Type B pancreatic cell (in vitro differentiated cells): ENCODE measurements at regions not wholly inside any gene's neighbourhood (a gene's known extent, or its start where the extent isn't known, plus 50 kb on each side); places are given as distances from the start of the nearest gene placed in this dataset.

Experiments used
- DNase-seq: peaks from one replicate; pipeline ENCODE4 v3.0.0; 2021; ENCODE audit warnings: mixed read lengths; ENCODE audit not compliant: unreplicated experiment; ENCODE audit errors: extremely low spot score
- H3K27ac Mint-ChIP-seq: 2 replicates; pipeline ENCODE4 v1.8.0; 2021; ENCODE audit warnings: mild to moderate bottlenecking, mixed read lengths
- H3K27me3 Mint-ChIP-seq: 2 replicates; pipeline ENCODE4 v1.8.0; 2021; ENCODE audit warnings: mixed read lengths
- H3K36me3 Mint-ChIP-seq: 2 replicates; pipeline ENCODE4 v1.8.0; 2021; ENCODE audit warnings: mixed read lengths
- H3K4me1 Mint-ChIP-seq: one replicate; pipeline ENCODE4 v1.8.0; 2021; ENCODE audit warnings: mixed read lengths; ENCODE audit not compliant: unreplicated experiment
- H3K4me3 Mint-ChIP-seq: 2 replicates; pipeline ENCODE4 v1.8.0; 2021; ENCODE audit warnings: mild to moderate bottlenecking, mixed read lengths
- H3K9me3 Mint-ChIP-seq: 2 replicates; pipeline ENCODE4 v1.8.0; 2021; ENCODE audit warnings: mixed read lengths
- TF ChIP-seq, protein P1 (sequence below): fragments of 200-600 bp; sonication (generic); conservative IDR thresholded peaks from 2 replicates; pipeline ENCODE4 v1.5.0; 2021; ENCODE audit warnings: antibody characterized with exemption, mild to moderate bottlenecking

DNA sequence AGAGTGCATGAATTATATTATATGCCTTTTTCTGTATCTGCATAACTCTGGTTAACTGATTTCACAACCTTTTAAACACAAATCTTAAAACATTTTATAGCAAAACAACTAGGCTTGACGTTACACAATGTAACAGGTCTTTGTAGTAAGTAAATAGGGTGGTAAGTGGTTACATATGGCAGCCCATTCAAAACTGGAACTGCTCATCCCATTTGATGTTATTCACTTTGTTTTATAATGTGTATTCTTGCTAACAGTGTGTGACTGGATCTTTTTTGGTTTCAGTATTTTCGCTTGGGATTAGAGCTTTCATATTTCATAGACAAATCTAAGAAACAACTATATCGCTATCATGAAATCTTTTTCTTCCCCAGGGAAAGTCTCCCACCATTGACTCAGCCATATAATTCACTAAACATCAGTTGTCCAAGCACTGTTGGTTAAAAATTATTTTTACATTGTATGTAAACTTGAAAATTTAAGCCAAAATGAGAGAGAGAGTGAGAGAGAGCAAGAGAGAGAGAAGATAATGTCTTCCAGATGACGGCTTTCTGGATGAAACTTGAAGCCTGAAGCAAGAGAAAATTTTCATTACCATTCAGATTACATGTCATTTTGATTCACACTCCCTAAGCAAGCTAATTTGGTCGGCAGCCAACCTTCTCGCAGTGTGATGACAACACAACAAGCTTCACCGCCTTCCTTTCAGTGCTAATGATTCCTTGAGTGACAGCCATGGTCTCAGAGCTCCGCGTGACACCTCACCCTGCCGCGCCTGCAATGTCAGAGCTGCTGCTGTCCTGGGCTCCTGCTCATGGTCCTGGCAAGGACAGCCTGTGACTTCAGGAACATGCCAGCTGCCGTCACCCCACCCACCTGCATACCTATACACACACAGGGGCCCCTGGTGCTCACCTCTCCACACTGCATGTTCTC, 946.9 kb upstream of the SOX11 start:
- H3K27ac Mint-ChIP-seq = no peak overlapping the region
- DNase-seq = no peak
- H3K4me1 Mint-ChIP-seq = peaks cover 18% of the 10 kb centered on the region
- TF ChIP-seq, protein P1, sequence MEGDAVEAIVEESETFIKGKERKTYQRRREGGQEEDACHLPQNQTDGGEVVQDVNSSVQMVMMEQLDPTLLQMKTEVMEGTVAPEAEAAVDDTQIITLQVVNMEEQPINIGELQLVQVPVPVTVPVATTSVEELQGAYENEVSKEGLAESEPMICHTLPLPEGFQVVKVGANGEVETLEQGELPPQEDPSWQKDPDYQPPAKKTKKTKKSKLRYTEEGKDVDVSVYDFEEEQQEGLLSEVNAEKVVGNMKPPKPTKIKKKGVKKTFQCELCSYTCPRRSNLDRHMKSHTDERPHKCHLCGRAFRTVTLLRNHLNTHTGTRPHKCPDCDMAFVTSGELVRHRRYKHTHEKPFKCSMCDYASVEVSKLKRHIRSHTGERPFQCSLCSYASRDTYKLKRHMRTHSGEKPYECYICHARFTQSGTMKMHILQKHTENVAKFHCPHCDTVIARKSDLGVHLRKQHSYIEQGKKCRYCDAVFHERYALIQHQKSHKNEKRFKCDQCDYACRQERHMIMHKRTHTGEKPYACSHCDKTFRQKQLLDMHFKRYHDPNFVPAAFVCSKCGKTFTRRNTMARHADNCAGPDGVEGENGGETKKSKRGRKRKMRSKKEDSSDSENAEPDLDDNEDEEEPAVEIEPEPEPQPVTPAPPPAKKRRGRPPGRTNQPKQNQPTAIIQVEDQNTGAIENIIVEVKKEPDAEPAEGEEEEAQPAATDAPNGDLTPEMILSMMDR = no peak
- no peaks in the 10 kb centered on the region for H3K27me3 Mint-ChIP-seq
- no peak overlapping the region for H3K4me3 Mint-ChIP-seq
- peaks cover 7% of the 10 kb centered on the region for H3K9me3 Mint-ChIP-seq
- peaks cover 3% of the 10 kb centered on the region for H3K36me3 Mint-ChIP-seq

DNA sequence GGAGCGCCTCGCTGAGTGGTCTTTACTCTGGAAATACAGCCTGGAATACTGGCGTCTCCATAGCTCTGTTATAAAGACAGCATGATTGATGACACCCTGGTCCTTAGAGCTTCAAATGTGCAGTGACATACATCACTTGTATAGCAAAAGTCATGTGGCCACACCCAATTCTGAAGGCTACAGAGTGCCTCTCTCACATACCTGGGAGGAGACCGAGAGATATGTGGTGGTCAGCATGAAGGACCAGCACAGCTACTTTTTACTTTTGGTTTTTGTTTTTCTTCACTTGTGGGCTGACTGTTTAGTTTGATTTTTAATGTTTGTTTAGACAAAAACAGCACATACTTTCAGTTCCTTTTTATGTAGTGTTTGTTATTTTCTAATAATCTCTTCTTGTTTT, 938.5 kb upstream of the SOX11 start:
- Mint-ChIP-seq H3K27ac (no peak overlapping the region), H3K36me3 (no peaks in the 10 kb centered on the region), H3K4me1 (peaks cover 8% of the 10 kb centered on the region), H3K27me3 (no peaks in the 10 kb centered on the region), H3K4me3 (no peak overlapping the region), H3K9me3 (no peaks in the 10 kb centered on the region)
- no peak for DNase-seq
- TF ChIP-seq, protein P1 = no peak

DNA sequence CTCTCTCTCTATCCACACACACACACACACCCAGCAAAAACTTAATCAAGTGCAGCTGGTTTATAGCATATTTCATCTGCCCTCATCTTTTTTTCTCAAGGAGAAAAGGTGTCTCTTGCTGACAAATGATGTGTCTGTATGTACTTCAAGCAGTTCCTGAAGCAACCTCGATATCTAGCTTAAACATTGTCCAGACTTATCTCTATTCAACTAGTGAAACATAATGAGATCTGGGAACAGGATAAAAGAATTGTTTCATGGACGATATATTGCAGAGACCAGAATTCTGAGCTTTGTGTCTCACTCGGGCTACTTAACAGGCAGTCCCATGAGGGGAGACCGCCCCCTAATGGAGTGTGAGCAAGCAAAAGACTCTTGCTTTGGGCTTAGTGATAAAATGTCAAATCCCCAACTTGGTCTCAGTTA, 929.2 kb upstream of the SOX11 start:
- peak overlapping the region; percentile 33 for H3K4me3 Mint-ChIP-seq
- DNase-seq = no peak
- no peaks in the 10 kb centered on the region for H3K36me3 Mint-ChIP-seq
- TF ChIP-seq, protein P1 = peak; percentile 80
- H3K4me1 Mint-ChIP-seq = peaks cover 4% of the 10 kb centered on the region
- no peaks in the 10 kb centered on the region for H3K27me3 Mint-ChIP-seq
- H3K27ac Mint-ChIP-seq = peak overlapping the region; percentile 29
- H3K9me3 Mint-ChIP-seq = peaks cover 8% of the 10 kb centered on the region

DNA sequence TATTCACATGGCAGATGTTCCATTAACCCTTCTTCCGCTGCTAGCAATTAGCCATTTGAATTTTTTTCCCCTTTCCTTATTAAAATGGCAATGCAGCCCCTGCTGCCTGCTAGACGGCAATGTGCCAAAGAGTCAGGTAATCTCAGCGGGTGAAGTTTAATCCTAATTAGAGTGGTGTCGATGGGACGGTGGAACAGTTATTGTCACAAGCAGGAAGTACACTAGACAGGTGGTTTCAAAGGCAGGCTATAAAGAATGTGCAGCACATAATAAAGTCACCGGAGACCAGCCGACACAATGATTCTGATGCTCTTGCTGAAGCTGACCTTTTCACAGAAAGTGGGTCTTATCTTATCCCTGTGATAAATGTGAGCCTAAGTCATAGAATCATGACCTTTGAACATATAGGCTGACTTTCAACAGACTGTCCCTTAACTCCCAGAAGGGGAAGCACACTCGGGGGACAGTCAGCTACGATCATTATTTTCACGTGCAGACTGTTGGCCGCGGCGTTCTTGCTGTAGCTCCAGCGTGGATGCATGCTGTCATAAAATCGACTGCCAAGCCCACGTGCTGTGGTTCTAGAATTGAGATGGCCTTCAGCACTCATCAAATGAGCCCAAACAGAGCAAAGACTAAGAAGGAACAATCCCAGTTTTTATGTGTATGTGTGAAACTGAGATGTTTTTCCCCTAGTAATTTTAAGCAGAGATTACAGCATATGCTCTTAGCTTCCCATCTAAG, 926.2 kb upstream of the SOX11 start:
- no peaks in the 10 kb centered on the region for H3K27me3 Mint-ChIP-seq
- no peak for DNase-seq
- peaks cover 4% of the 10 kb centered on the region for H3K9me3 Mint-ChIP-seq
- TF ChIP-seq, protein P1 = no peak
- no peaks in the 10 kb centered on the region for H3K36me3 Mint-ChIP-seq
- peaks cover 7% of the 10 kb centered on the region for H3K4me1 Mint-ChIP-seq
- no peak overlapping the region for H3K4me3 Mint-ChIP-seq
- no peak overlapping the region for H3K27ac Mint-ChIP-seq

DNA sequence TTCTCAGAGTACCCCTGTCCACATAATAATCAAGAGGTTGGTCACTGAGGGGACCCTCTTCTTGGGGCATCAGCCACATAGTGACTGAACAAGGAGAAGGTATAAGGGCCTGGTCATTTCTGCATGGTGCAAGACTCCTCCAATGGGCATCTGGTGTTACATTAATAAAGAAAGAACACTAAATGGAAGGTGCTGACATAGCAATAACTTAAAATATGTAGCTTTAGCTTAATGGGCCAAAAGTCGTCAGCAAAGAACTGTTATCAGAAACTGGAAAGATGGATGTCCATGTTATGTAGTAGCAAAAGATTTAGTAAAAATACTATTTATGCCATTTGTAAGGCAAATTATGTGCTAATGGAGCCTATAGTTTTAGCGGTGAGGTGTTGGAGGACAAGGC, 916.5 kb upstream of the SOX11 start:
- Mint-ChIP-seq H3K4me1 (peaks cover 5% of the 10 kb centered on the region), H3K9me3 (no peaks in the 10 kb centered on the region), H3K4me3 (no peak overlapping the region), H3K36me3 (no peaks in the 10 kb centered on the region), H3K27me3 (no peaks in the 10 kb centered on the region), H3K27ac (no peak overlapping the region)
- DNase-seq = no peak
- TF ChIP-seq, protein P1 = no peak
